ENCODE measurements at regions not wholly inside any gene's neighbourhood (a gene's known extent, or its start where the extent isn't known, plus 50 kb on each side); places are given as distances from the start of the nearest gene placed in this dataset.

DNA sequence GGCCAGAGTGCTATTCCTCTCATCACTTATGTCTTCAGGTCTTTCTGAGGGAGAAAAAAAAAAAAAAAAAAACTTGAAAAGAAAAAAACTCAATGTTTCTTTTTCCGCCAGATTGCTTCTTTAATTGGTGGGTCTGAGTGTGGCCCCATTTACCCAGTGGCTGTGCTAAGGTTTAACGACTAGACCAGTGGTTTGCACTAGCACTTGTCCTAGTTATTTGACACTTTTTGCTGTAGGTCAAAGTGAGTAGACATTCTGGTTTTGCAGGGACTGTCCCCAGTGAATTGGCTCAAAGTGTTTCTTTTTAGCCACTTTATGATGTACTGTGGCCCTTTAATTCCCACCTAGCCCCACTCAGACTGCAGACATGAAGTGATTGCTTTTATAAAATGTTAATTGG lies 273.3 kb downstream of the PTEN start:
- DNase-seq: no peak

DNA sequence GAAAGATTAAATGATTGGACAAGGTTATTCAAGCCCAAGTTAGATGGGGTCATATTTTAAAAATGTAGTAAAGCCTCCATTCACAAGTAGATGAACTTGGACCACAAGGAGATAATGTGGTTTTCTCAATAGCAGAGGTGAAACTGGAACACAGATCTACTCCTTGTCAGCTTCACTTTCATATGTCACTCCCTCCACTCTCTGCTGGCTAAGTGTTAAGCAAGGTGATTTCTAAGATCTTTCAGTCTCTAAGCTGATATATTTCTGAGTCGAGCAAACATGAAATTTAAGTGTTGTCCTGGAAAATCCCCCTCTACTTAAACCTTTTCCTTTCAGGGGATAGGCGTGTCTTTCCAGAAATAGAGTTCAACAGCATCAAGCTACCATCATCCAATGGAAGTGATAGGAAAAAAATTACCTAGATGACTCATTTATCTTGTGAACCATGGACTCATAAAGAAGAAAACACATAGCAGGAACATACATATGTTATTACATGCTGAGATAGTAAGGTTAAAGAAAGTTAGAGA lies 275.0 kb downstream of the PTEN start:
- no peak for DNase-seq

DNA sequence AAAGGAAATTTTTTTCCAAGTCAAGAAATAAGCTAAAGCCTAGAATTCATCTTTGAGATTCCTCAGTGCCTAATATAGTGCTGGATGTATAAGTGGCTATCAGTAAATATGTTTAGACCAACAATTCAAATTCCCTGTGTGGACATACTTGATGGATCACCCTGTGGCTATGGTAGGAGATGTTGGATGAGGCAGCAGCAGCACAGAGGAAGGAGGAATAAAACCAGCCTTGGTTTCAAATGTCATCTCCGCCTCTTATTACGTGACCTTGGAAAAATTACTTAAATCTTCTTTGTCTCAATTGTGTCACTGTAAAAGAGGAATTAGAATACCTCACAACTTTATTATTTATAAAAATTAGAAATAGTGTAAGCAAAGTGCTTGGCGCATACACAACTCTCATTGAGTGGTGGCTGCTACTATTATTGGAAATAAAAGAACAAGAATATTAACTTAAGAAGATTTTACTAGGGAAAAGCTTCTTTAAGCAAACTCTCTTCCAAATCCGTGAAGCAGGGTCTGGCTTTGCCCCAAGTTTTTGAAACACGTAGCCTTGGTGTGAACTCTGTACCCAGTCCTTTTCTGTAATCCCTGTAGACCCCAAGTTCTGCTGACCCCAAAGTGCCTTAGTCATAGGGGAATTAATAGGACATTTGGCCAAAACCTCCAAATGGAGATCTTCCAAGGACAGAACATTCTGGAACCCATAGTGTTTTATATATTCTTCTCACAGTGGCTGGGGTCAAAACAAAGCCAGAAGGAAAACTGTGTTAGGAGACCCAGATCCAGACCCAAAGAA lies 283.8 kb downstream of the PTEN start:
- no peak for DNase-seq

DNA sequence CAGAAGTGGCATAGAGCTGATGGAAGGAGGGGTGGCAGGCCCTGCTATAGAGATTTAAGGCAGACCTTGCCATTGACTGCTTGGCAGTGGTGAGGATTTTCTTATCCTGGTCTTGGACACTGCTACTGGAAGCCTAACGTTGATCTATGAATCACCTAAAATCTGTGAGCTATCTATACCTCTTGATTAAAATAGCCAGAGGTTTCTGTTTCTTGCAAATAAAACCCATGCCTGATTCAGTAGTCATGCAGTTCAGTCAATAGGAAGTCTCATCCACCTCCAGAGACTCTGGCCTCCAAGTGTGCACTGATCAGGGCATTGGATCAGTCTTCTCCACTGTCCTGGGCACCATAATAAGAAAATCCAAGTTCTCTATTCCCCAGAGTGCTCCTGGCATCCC lies 286.5 kb downstream of the PTEN start:
- no peak for DNase-seq

DNA sequence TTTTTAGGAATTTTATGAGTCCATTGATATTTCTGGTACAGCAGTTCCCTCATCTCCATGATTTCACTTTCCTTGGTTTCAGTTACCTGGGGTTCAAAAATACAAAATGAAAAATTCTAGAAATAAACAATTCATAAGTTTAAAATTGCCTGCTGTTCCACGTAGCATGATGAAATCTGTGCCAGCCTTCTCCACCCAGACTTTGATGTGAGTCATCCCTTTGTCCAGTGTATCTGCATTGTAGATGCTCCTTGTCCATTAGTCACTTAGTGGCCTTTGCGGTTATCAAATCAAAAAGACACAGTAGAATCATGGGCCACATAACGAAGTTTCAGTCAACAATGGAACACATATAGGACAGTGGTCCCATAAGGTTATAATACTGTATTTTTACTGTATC lies 286.9 kb downstream of the PTEN start:
- no peak for DNase-seq

DNA sequence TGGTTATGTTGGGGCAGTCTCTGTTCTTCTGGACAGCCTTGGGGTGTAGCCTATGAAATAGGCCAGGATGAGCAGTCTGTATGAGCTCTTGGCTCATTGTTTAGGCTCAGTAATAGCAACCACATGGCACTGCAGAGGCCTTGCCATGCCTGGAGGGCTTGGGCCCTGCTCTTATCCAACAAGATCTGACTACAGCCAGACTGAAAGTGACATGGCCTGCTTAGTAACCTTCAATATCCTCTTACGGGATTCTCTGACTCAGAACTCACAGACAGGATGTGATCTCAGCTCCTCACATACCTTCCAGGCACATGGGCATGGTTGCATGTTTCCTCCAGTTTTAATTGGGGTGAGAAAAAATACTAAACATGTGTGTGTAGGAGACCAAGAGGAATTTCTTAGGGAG lies 289.3 kb downstream of the PTEN start:
- DNase-seq: no peak

DNA sequence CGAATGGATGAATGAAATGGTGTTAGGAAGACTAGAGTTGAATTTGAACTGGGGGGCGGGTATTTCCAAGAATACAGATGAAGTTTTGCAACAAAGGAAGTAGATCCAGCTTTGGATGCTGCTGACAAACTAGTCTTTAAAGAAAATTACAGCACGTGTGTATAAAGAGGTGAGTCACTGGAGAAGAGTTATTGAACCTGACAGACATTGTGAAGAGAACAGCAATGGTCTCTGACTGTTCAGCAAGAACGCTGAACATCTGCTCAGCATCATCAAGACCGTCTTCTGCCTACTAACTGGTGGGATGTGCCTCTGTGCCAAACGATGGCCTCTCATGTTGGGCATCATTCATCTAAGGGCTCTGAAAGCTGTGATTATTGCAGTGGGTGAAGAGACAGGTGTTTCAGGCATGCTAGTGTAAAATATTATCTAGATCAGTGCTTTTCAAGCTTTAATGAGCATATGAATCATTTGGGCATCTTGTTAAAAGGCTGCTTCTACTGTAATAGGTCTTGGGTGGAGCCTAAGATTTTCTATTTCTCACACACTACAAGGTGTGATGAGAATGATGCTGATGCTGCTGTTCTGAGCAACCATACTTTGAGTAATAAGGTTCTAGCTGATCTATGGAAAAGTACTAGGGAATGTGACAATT lies 291.3 kb downstream of the PTEN start:
- DNase-seq: no peak

DNA sequence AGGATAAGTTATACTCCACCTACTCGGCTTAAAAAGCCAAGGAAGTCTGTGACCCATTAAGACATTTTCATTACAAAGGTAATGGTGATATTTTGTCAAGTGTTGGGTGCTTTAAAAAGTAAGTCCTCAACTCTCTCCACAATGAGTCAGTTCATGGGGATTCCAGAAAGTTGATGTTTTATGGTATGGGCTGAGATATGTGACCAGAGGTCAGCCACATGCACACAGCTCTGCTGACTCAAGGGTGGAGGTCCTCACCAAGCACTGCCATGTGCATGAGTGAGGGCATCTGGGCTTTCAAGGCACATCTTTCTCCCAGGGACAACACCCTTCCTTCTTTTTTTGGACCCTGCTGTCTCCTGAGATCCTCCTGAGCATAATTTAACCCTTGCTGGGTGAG lies 292.9 kb downstream of the PTEN start:
- no peak for DNase-seq

DNA sequence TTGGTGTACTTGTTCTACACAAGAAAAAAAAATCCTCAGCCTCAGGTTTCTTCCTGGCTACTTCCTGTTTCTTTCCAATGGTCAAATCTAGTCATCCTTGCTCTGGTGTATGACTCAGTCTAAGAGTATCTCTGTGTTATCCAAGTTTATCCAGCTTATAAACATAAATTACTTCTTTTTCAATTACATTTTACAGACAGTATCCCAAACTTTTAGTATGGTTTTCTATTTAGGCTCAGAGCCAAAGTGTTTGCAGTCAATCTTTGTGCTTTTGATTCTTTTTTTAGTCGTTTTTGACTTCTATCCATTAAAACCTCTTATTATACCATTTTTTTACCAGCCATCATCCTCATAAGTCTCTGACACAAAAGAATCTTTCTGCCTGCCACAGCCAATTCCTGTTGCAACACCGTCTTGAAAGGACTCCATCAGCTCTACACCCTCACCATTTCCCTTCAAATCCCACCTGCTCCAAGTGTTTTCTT lies 294.6 kb downstream of the PTEN start:
- DNase-seq: no peak

DNA sequence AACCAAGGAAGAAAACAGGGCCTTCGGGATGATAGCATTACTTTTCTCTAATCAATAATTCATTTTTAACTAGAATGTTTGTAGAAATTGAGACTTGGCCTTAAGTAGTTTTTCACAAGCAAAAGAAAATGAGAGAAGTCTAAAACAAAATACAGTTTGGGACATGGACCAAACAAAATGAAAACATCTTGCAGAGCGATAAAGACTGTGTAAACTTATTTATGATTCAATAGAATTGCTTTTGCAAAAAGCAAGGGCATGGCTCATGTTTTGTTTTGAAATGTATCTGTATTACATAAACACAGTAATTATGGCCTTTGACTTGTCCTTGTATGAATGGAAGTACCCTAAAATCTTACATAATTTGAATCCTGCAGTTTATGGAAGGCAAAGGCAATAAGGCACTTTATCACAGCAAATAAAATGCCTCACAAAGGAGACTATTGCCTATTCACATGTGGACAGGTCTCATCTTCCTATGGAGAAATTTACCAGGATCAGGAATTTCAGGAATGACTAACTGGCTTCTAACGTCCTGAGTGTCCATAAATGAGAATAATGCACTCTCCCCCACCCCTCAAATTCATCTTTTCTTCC lies 295.2 kb downstream of the PTEN start:
- DNase-seq: no peak

DNA sequence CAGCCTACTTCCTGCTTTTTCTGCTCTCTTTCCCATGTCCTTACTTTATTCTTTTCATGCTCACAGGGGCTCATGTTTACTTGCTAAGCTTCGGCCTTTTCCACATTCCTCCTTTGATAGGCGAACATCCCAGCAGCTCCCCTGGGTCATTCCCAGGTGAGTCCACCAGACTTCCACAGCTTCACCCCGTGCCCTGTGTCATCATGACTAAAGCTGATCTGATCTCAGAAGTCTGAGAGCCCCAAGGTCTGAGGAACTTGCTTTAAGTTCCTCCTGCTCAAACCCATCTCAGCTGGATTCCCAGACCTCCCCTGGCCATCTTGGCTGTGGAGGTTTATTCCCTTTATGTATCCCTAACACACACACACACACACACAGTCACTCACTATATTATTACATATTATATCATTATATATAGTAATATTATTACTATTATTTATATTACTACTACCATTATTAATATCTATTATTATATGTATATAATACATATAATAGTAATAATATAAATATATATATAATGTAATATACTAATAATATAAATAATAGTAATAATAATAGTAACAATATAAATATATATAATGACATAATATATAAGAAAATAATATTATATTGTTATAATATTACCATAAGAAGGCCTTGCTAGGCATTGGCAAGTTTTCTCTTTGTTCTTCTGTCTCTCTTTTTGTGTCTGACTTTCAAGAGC lies 295.9 kb downstream of the PTEN start:
- no peak for DNase-seq

DNA sequence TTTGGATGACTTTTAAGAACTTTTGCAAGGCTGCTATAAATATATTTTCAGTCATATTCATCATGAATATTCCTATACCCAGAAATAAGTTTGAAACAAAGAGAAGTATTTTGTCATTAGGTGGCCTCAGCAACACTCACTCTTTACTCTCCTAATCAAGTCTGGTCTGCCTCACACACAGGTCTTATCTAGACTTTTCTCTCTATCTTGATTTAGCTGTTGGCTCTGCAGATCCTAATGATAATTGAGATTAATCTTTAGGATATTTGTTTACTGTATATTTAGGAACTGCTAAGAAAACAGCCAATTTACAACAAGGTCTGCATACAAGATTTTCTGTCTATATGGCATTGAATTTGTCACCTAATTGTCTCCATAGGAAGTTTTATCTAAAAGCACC lies 297.6 kb downstream of the PTEN start:
- no peak for DNase-seq

DNA sequence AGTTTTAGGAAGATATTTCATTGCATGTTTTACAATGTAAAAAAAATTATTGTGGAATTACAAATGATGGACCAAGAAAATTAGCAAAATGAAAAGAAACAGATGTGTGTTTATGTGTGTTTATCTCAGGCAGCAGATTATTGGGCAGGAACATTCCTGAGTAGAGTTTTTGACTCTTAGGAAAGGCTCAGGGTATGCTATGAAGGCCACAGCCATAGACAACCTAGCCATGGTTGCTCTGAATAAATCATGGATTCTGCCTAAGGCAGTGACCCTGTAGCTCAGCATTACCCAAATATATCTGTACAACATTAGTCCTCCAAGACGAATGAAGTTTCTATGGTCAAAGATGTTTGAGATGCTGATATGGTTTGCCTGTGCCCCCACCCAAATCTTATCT lies 298.3 kb downstream of the PTEN start:
- no peak for DNase-seq

DNA sequence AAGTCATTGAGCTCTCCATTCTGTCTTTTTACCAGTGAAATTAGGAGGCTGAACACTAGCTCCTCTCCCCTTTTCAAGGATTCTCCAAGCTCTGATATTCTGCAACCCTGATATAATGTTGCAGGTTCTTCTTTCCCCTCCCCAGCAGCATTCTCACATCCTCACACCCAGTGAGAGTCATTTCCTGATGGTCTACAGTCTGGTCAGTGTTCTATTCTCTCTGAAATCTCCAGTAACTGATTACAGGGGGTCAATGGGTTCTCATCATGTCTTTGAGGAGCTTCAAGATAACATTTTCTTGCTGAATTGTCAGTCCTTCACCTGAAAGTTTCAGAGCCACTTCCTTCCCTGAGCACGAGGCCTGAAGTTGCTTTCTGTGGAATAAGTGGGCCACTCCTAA lies 299.4 kb downstream of the PTEN start:
- DNase-seq: no peak

DNA sequence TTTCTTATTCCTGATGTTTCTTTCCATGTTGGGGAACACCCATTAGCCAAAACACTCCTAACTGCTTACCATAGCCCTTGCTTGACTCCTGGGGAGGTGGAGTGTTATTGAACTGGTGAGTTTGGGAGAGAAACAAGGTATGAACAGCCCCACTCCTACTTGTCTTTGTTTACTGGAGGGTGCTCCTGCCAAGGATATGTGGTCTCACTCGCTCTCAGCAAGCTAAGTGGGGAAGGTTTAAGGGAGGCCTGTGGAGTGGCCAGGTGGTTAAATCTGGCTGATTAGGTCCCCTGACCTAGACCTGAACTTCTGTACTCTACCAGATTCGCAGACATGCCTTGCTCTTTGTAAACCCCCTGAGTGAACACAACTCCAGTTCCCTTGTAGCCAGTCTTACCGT lies 300.1 kb downstream of the PTEN start:
- DNase-seq: no peak

DNA sequence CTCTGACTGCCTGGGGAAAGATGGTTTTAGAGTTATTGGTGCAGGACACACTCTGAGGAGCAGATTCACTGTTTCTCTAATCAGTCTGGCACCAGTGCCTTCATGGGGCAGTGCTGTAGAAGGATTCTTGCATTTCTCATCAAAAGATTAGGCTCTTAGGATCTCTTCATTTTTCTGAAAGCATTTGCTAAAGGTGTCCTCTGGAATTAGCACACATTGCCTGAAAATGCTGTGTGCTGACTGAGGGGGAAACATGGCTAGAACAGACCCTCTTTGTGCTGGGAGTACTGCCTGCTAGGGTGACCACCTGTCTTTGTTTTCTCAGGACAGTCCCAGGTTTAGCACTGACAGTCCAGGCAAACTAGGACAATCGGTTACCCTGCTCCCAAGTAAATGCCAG lies 301.0 kb downstream of the PTEN start:
- DNase-seq: no peak

DNA sequence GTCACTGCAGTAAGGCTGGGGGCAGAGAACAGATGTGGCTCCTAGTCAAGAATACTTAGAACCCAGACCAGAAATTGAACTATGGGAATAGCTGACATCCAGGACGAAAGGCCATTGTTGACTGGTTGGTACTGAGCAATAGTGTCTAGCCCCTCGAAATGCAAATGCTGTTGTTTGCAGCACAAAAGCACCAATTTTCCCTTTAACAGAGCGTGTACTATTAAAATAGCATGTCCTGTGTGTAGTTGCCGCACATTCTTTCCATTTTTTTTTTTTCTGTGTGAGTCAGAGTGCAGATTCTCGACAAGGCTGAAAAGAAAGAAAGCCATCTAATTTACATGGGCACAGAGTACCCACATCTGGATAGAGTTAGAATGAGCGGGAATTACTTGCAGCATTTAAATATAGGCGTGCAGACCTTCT lies 302.4 kb downstream of the PTEN start:
- DNase-seq: no peak

DNA sequence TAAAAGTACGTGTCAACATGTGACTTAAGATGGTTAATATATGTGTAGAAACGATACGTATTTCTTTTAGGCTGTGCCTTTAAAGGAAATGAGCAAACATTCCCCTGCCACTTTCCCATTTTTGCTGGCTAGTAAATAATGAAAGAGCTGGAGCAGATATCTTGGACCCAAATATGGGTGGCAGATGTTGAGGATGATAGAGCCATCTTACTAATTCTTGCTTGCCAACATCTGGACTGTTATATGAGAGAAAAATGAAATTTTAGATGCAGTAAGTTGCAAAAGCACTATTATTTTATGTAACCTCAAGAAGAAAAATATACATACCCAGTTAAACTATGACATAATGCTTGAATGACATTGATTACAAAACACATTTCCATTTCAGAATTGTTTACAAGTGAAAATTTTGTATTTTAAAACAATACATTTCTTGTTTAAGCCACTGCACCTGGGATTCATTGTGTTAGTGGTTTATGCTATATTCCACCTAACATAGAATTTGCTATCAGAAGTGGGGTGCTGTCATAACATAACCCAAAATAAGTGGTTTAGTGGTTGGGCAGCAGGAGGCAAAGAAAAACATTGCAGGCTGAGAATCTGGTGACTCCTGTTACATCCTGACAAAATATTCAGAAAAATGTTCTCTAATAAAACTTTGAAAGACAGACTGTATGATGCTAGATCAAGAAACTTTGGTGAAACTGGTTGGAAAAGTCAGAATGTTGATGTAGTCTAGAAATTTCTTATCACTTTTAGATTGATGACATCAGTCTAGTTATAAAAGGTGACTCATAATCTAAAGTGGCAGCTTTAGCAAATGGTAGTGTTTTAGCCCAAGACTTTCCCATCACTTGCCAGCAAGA lies 305.0 kb downstream of the PTEN start:
- DNase-seq: no peak

DNA sequence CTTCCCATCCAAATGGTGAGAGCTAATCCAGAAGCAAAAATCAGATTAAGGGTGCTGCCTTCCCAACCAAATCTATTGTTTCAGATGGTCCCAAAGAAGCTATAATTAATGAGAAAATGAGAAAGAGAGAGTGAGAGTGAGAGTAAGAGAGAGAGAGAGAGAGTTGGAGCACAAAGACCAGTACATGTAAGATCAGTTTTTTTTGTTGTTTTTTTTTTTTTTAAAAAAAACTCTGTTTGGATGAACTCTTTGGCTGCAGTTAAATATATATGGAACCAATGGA lies 305.6 kb downstream of the PTEN start:
- no peak for DNase-seq

DNA sequence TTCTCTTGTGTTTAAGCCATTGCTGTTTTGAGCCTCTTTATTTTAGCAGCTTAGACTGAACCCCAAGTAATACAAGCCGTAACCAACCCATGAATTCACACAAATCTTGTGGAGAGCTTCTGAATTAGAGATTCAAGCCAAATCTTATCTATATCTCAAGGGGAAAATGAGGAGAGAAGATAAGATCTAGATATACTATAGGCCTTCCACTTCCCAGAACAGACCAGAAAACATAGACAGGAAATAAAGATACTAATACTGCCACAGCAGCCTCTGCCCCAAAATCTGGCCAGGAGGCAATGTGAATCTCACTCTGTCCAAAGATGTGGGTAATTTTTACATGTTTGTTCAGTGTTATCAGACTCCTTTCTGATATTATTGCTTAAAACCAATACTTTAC lies 307.2 kb downstream of the PTEN start:
- DNase-seq: no peak

DNA sequence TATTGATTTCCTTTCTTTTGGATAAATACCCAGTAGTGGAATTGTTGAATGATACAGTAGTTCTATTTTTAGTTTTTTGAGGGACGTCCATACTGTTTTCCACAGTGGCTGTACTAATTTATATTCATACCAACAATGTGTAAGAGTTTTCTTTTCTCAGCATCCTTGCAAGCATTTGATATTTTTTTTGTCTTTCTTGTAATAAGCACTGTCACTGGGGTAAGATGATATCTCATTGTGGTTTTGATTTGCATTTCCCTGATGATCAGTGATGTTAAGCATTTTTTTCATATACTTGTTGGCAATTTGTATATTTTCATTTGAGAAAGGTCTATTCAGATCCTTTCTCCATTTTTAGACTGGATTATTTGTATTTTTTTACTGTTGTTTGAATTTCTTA lies 308.7 kb downstream of the PTEN start:
- DNase-seq: no peak

DNA sequence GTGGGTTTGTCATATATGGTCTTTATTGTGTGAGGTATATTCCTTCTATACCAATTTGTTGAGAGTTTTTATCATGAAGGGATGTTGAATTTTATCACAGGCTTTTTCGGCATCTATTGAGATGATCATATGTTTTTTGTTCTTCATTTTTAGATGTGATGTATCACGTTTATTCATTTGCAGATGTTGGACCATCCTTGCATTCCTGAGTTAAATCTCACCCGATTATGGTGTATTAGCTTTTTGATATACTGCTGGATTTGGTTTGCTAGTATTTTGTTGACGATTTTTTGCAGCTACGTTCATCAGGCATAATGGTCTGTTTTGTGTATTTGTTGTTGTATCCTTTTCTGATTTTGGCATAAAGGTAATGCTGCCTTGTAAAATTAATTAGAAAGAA lies 311.0 kb downstream of the PTEN start:
- DNase-seq: no peak

DNA sequence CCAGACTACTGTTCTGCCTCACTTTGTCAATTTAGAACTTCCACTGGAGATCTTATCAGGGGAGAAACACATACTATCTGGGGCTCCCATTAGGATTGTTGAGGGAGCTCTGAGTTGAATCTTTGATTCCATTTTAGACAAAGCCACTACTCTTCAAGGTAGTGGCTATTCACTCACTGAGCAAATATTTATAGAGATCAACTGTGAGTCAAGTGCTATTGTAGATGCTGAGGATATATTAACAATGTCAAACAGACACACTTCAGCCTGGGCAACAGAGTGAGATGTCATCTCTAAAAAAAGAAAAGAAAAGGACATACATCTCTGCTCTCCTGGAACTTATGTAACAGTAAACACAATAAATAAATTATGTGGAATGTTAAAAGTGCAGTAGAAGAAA lies 315.3 kb downstream of the PTEN start:
- peak in 1 of 2 experiments; percentile 23 for DNase-seq

Measured in SHP77 (cell line).